ENCODE measurements at regions not wholly inside any gene's neighbourhood (a gene's known extent, or its start where the extent isn't known, plus 50 kb on each side); places are given as distances from the start of the nearest gene placed in this dataset.

DNA sequence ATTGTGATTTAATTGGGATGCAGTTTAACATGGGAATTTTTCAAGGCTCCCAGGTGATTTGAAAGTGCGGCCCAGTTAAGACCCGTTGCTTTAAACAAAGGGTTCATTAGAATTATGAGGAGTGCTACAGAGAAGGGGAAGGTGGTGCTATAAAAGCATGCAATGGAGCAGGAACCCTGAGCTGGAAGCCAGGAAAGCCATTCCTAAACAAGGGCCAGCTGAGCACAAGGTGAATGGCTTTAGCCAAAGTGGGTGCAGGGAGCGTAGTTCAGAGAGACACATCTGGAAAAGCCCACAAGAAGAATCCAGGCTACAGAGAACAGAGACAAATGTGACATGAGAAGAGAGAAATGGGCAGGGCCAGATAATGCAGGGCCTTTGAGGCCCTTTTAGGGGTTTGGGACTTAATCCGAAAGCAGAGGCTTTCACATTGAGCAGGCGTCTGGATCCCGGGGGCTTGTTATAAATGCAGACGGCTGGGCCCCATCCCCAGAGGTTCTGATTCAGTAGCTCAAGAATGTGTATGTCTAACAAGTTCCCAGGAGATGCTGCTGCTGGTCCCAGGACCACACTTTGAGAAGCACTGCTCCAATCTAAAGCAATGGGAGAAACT, 138.1 kb upstream of the WWC1 start:
- TF ChIP-seq, protein P1, sequence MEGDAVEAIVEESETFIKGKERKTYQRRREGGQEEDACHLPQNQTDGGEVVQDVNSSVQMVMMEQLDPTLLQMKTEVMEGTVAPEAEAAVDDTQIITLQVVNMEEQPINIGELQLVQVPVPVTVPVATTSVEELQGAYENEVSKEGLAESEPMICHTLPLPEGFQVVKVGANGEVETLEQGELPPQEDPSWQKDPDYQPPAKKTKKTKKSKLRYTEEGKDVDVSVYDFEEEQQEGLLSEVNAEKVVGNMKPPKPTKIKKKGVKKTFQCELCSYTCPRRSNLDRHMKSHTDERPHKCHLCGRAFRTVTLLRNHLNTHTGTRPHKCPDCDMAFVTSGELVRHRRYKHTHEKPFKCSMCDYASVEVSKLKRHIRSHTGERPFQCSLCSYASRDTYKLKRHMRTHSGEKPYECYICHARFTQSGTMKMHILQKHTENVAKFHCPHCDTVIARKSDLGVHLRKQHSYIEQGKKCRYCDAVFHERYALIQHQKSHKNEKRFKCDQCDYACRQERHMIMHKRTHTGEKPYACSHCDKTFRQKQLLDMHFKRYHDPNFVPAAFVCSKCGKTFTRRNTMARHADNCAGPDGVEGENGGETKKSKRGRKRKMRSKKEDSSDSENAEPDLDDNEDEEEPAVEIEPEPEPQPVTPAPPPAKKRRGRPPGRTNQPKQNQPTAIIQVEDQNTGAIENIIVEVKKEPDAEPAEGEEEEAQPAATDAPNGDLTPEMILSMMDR (IDR thresholded peaks at IDR 0.05; ENCODE audit: low read depth, low read length) = no peak
- TF ChIP-seq MYC (IDR thresholded peaks at IDR 0.05; ENCODE audit: low read depth, low read length) (no peak), POLR2A (IDR thresholded peaks at IDR 0.05; ENCODE audit: extremely low read depth, insufficient read length) (no peak)
- TF ChIP-seq, protein P2, sequence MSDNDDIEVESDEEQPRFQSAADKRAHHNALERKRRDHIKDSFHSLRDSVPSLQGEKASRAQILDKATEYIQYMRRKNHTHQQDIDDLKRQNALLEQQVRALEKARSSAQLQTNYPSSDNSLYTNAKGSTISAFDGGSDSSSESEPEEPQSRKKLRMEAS (IDR thresholded peaks at IDR 0.05; ENCODE audit: low read depth, low read length) = no peak

Data from NB4 (cell line).